H9 (cell line): ENCODE measurements at regions not wholly inside any gene's neighbourhood (a gene's known extent, or its start where the extent isn't known, plus 50 kb on each side); places are given as distances from the start of the nearest gene placed in this dataset.

Source experiments
- DNase-seq: peaks from one replicate; pipeline ENCODE4 v3.0.0-alpha.2; 2017
- H2AFZ ChIP-seq: one replicate; pipeline ENCODE4 v1.6.1; 2013; ENCODE audit warnings: mild to moderate bottlenecking, low read length, control low read depth, moderate library complexity
- H2AK5ac ChIP-seq: 2 replicates; pipeline ENCODE4 v1.6.1; 2013; ENCODE audit warnings: low read length, control low read depth, mixed read lengths; ENCODE audit not compliant: insufficient read length
- H2BK120ac ChIP-seq: one replicate; pipeline ENCODE4 v1.6.1; 2013; ENCODE audit warnings: low read depth, mild to moderate bottlenecking, low read length, control low read depth, inconsistent platforms; ENCODE audit not compliant: poor library complexity, severe bottlenecking
- H2BK12ac ChIP-seq: 2 replicates; pipeline ENCODE4 v1.6.1; 2013; ENCODE audit warnings: low read length, control low read depth, mixed read lengths, low read depth; ENCODE audit not compliant: insufficient read length
- H2BK15ac ChIP-seq: 2 replicates; pipeline ENCODE4 v1.6.1; 2013; ENCODE audit warnings: low read depth, low read length, control low read depth
- H2BK20ac ChIP-seq: one replicate; pipeline ENCODE4 v1.6.1; 2013; ENCODE audit warnings: low read depth, mild to moderate bottlenecking, low read length, control low read depth, inconsistent platforms; ENCODE audit not compliant: poor library complexity, severe bottlenecking
- H2BK5ac ChIP-seq: 2 replicates; pipeline ENCODE4 v1.6.1; 2013; ENCODE audit warnings: low read length, control low read depth, mixed read lengths; ENCODE audit not compliant: insufficient read length
- H3K14ac ChIP-seq: 2 replicates; pipeline ENCODE4 v1.6.1; 2013; ENCODE audit warnings: low read length, control low read depth; ENCODE audit not compliant: insufficient read depth
- H3K18ac ChIP-seq: 2 replicates; pipeline ENCODE4 v1.6.1; 2013; ENCODE audit warnings: low read depth, mild to moderate bottlenecking, mixed read lengths, low read length, control low read depth; ENCODE audit not compliant: insufficient read length
- H3K23ac ChIP-seq: 2 replicates; pipeline ENCODE4 v1.6.1; 2013; ENCODE audit warnings: low read length, control low read depth, mixed read lengths, low read depth; ENCODE audit not compliant: insufficient read length
- H3K23me2 ChIP-seq: 2 replicates; pipeline ENCODE4 v1.6.1; 2013; ENCODE audit warnings: low read depth, mild to moderate bottlenecking, mixed read lengths, low read length, control low read depth; ENCODE audit not compliant: insufficient read length, poor library complexity, severe bottlenecking
- H3K27ac ChIP-seq: 2 replicates; pipeline ENCODE4 v1.5.1; 2013; ENCODE audit warnings: low read length, control low read depth, mixed read lengths, low read depth; ENCODE audit not compliant: insufficient read length
- H3K27me3 ChIP-seq: 2 replicates; pipeline ENCODE4 v1.6.1; 2013; ENCODE audit warnings: low read length, control low read depth, inconsistent platforms; ENCODE audit not compliant: insufficient read depth
- H3K4ac ChIP-seq: 2 replicates; pipeline ENCODE4 v1.6.1; 2013; ENCODE audit warnings: low read depth, mild to moderate bottlenecking, control low read depth, inconsistent platforms, low read length, moderate library complexity
- H3K4me1 ChIP-seq: 2 replicates; pipeline ENCODE4 v1.6.1; 2013; ENCODE audit warnings: low read length, control low read depth, inconsistent platforms; ENCODE audit not compliant: insufficient read depth
- H3K4me2 ChIP-seq: 2 replicates; pipeline ENCODE4 v1.6.1; 2013; ENCODE audit warnings: low read length, control low read depth, mixed read lengths; ENCODE audit not compliant: insufficient read length, insufficient read depth
- H3K56ac ChIP-seq: 2 replicates; pipeline ENCODE4 v1.6.1; 2013; ENCODE audit warnings: low read depth, mild to moderate bottlenecking, mixed read lengths, low read length, control low read depth; ENCODE audit not compliant: insufficient read length
- H3K79me1 ChIP-seq: 2 replicates; pipeline ENCODE4 v1.6.1; 2013; ENCODE audit warnings: low read depth, mild to moderate bottlenecking, moderate library complexity, low read length, control low read depth, inconsistent platforms; ENCODE audit not compliant: insufficient read depth, poor library complexity, severe bottlenecking
- H3K79me2 ChIP-seq: 2 replicates; pipeline ENCODE4 v1.6.1; 2013; ENCODE audit warnings: low read length, control low read depth, inconsistent platforms; ENCODE audit not compliant: insufficient read depth
- H3K9ac ChIP-seq: 2 replicates; pipeline ENCODE4 v1.6.1; 2013; ENCODE audit warnings: low read length, control low read depth, mixed read lengths; ENCODE audit not compliant: insufficient read length; ENCODE audit errors: extremely low read depth
- H3K9me3 ChIP-seq: one replicate; pipeline ENCODE4 v1.6.1; 2013; ENCODE audit warnings: low read depth, low read length, inconsistent platforms; ENCODE audit not compliant: control insufficient read depth
- H3T11ph ChIP-seq: one replicate; pipeline ENCODE4 v1.6.1; 2013; ENCODE audit warnings: mild to moderate bottlenecking, low read length, control low read depth, inconsistent platforms
- H4K20me1 ChIP-seq: one replicate; pipeline ENCODE4 v1.6.1; 2013; ENCODE audit not compliant: control insufficient read depth, insufficient read length, insufficient read depth
- H4K5ac ChIP-seq: 2 replicates; pipeline ENCODE4 v1.6.1; 2013; ENCODE audit warnings: low read depth, mild to moderate bottlenecking, mixed read lengths, low read length, control low read depth; ENCODE audit not compliant: insufficient read length
- H4K8ac ChIP-seq: replicated peaks from 2 replicates; pipeline ENCODE4 v1.6.1; 2013; ENCODE audit warnings: low read length, control low read depth, mixed read lengths, low read depth; ENCODE audit not compliant: insufficient read length
- H4K91ac ChIP-seq: 2 replicates; pipeline ENCODE4 v1.6.1; 2013; ENCODE audit warnings: low read depth, mild to moderate bottlenecking, moderate library complexity, mixed read lengths, low read length, control low read depth; ENCODE audit not compliant: insufficient read length
- H3K27ac Mint-ChIP-seq, 3 experiments: 2 replicates in 2 of 3; 3 replicates in 1 of 3; pipeline ENCODE4 v1.8.0; 2020 to 2021; ENCODE audit warnings: mixed read lengths in 3 of 3, mild to moderate bottlenecking in 1 of 3, moderate library complexity in 1 of 3
- H3K27me3 Mint-ChIP-seq: 2 replicates; pipeline ENCODE4 v1.8.0; 2021; ENCODE audit warnings: low read depth, mild to moderate bottlenecking, moderate library complexity, mixed read lengths
- H3K36me3 Mint-ChIP-seq, 3 experiments: 2 replicates in 2 of 3; 3 replicates in 1 of 3; pipeline ENCODE4 v1.8.0; 2020 to 2021; ENCODE audit warnings: low read depth in 3 of 3, mixed read lengths in 3 of 3; ENCODE audit not compliant: insufficient read depth in 1 of 3
- H3K4me1 Mint-ChIP-seq, 2 experiments: 2 replicates each; pipeline ENCODE4 v1.8.0; 2020; ENCODE audit warnings: mixed read lengths in 2 of 2
- H3K4me3 Mint-ChIP-seq, 2 experiments: 2 replicates in 1 of 2; 3 replicates in 1 of 2; pipeline ENCODE4 v1.8.0; 2020 to 2021; ENCODE audit warnings: mild to moderate bottlenecking in 2 of 2, mixed read lengths in 2 of 2, moderate library complexity in 1 of 2
- H3K9me3 Mint-ChIP-seq, 2 experiments: 2 replicates in 1 of 2; 3 replicates in 1 of 2; pipeline ENCODE4 v1.8.0; 2020; ENCODE audit warnings: mild to moderate bottlenecking in 2 of 2, mixed read lengths in 2 of 2, moderate library complexity in 1 of 2
- WGBS: extraction: QIAGEN DNeasy Blood & Tissue Kit; methylation state at CpG from one replicate; pipeline ENCODE4 v1.1.7; 2013; ENCODE audit warnings: missing lambda C conversion rate, low lambda C conversion rate, mixed read lengths; ENCODE audit not compliant: insufficient read length; ENCODE audit errors: extremely low coverage; 5-methylcytosine and 5-hydroxymethylcytosine counted together
- TF ChIP-seq, protein P1 (sequence below): fragments of 200-600 bp; sonication (generic); conservative IDR thresholded peaks from 3 replicates; pipeline ENCODE4 v1.8.0; 2021; ENCODE audit warnings: antibody characterized with exemption, mild to moderate bottlenecking

DNA sequence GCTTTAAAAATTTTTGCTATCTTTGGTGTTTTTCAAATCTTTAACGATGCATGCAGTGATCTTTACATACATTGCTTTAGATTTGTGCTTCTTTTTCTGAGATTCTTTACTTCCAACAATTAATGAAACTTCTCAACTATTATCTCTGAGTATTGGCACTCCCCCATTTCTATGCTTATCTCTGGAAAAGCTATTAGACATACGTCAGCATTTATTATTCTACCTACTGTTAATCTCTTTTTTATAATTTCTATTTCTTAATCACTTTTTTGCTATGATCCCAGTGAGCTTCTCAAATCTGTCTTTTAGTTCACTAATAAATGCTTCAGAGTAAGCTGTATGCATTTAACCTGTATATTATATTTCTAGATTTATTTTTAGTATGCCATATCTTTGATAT lies 264.2 kb upstream of the TFAP2D start:
- Histone ChIP-seq H3K9ac (no peak overlapping the region), H3K27ac (no peak overlapping the region), H4K5ac (no peak overlapping the region), H3K23ac (no peak overlapping the region), H3K4me1 (no peaks in the 10 kb centered on the region; the same call in 1 of the 2 replicates), H3K4me2 (no peak overlapping the region), H3K18ac (no peak overlapping the region), H3K79me1 (no peaks in the 10 kb centered on the region), H2BK20ac (no peak overlapping the region), H3T11ph (no peak overlapping the region), H2AFZ (no peak overlapping the region), H2BK12ac (no peak overlapping the region), H3K4ac (no peak overlapping the region), H3K14ac (no peak overlapping the region), H2BK15ac (no peak overlapping the region), H3K56ac (no peak overlapping the region), H3K27me3 (no peaks in the 10 kb centered on the region), H2BK5ac (no peak overlapping the region), H3K23me2 (no peaks in the 10 kb centered on the region), H2AK5ac (no peak overlapping the region), H3K79me2 (no peaks in the 10 kb centered on the region), H4K8ac (no peak overlapping the region), H4K91ac (no peak overlapping the region), H4K20me1 (no peaks in the 10 kb centered on the region), H3K9me3 (no peaks in the 10 kb centered on the region), H2BK120ac (no peak overlapping the region)
- H3K36me3 Mint-ChIP-seq, result no peaks in the 10 kb centered on the region
- no peak for DNase-seq
- WGBS, result no CpG with 5 or more reads among the region's 2 CpGs
- H3K4me3 Mint-ChIP-seq, result no peak overlapping the region
- no peaks in the 10 kb centered on the region for H3K27me3 Mint-ChIP-seq
- no peaks in the 10 kb centered on the region for H3K9me3 Mint-ChIP-seq
- TF ChIP-seq, protein P1, sequence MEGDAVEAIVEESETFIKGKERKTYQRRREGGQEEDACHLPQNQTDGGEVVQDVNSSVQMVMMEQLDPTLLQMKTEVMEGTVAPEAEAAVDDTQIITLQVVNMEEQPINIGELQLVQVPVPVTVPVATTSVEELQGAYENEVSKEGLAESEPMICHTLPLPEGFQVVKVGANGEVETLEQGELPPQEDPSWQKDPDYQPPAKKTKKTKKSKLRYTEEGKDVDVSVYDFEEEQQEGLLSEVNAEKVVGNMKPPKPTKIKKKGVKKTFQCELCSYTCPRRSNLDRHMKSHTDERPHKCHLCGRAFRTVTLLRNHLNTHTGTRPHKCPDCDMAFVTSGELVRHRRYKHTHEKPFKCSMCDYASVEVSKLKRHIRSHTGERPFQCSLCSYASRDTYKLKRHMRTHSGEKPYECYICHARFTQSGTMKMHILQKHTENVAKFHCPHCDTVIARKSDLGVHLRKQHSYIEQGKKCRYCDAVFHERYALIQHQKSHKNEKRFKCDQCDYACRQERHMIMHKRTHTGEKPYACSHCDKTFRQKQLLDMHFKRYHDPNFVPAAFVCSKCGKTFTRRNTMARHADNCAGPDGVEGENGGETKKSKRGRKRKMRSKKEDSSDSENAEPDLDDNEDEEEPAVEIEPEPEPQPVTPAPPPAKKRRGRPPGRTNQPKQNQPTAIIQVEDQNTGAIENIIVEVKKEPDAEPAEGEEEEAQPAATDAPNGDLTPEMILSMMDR, result no peak
- H3K27ac Mint-ChIP-seq, result no peak overlapping the region; a peak in 1 of 7 replicates
- peaks cover 8 to 10% of the 10 kb centered on the region in 2 experiments for H3K4me1 Mint-ChIP-seq
